Fibroblast of pulmonary artery (primary cell): ENCODE measurements at regions not wholly inside any gene's neighbourhood (a gene's known extent, or its start where the extent isn't known, plus 50 kb on each side); places are given as distances from the start of the nearest gene placed in this dataset.

Experiments
- DNase-seq: peaks from one replicate; pipeline ENCODE4 v3.0.0-alpha.2; 2010; ENCODE audit warnings: low read depth
- H3K4me3 ChIP-seq: replicated peaks from 2 replicates; pipeline ENCODE4 v1.5.1; 2011; ENCODE audit warnings: low read depth, mild to moderate bottlenecking, control low read depth, low read length, moderate library complexity
- CTCF ChIP-seq: IDR thresholded peaks from 2 replicates; pipeline ENCODE4 v1.5.1; 2011; ENCODE audit warnings: mild to moderate bottlenecking, control low read depth, low read length, inconsistent platforms; ENCODE audit errors: missing control alignments

DNA sequence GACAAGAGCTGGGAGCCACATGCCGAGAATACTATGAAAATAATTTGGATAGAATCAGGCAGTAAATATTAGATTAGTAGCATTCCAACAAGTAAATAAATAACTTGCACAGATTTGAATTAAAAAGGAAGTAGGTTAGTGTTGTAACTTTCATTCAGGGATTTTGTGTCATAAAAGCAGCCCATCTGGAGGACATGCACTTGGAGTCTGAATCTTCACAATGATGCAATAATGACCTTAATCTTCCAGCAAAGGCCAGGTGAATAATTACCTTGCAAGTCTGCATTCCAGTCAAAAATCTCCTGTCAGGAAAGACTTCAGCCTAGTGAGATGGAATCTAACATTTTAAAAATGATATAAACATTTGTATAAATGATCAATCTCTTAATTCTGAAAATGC, 518.1 kb downstream of the KCNJ2 start:
- TF ChIP-seq CTCF, result no peak
- H3K4me3 ChIP-seq, result no peak overlapping the region
- no peak for DNase-seq

GRCh38 chr17:70691150-70691549, 521.8 kb downstream of the KCNJ2 start:
- DNase-seq, result no peak
- H3K4me3 ChIP-seq, result no peak overlapping the region
- TF ChIP-seq CTCF, result no peak

DNA sequence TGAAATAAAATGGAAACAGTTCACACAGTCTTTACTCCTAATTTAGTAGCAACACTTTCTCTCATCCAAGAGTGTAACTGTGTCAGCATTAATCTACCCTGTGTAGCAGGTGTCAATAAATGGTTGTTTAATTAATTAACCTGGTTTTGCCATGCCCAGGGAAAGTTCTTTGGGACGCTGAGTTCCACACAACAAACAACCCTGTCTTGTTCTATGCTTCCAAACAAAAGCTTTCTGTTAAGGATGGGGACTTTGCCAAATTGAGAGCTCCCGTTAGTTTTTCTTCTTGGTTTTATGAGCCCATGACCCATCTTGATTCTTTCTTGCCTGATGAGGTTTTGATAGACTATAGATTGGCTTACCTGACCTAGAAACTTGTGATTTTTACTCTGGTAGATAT, 530.1 kb downstream of the KCNJ2 start:
- no peak for DNase-seq
- TF ChIP-seq CTCF, result no peak

DNA sequence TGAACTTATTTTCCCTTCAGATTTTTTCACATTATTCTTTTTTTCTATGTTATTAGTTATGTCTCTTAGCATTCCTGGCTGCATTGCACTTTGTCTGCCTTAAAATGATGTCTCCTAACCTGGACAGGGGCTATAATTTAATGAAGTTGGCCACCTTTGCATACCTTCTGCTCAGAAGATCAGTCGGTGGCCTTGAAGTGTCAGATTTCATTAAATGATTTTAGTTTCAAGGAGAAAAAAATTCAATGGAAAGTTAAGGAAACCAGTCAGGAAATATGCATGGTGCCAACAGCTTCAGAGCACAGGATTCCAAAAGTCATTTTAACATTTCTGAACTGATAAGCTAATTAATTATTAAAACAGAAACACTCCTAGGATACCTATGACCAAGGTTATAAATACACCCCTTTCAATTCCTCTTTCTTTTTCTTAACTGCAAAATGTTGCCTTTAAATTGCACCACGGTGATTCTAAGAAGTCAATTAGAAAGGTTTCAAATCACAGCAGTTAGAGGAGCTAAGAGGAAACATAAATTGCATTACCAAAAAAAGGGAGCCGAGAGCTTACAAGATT, 533.4 kb downstream of the KCNJ2 start:
- DNase-seq, result no peak
- H3K4me3 ChIP-seq, result no peak overlapping the region
- no peak for TF ChIP-seq CTCF

More for the DNA sequence above, 530.1 kb downstream of the KCNJ2 start:
- no peak overlapping the region for H3K4me3 ChIP-seq

DNA sequence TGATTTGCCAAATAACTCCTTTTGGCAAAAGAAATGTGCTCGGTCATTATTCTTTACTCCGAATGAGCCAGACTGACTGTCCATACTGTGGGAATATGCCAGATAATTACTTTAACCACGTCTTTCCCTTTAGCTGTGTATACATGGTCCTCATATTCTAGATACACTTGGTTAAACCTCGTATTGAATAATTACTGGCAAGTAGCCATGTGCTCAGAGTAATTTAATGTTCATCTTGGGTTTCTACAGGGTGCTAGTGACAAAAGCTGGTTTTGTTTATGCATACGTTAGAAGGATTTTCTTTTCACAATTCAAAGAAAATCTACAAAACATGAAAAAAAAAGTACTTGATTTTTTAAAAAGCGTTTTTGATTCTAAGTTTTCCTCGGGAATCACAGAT, 540.3 kb downstream of the KCNJ2 start:
- no peak for DNase-seq
- no peak overlapping the region for H3K4me3 ChIP-seq
- TF ChIP-seq CTCF, result no peak

GRCh38 chr17:70713694-70714093, 544.4 kb downstream of the KCNJ2 start:
- DNase-seq, result no peak
- H3K4me3 ChIP-seq, result no peak overlapping the region
- no peak for TF ChIP-seq CTCF

GRCh38 chr17:70716551-70716950, 547.2 kb downstream of the KCNJ2 start:
- no peak for DNase-seq
- TF ChIP-seq CTCF, result no peak
- no peak overlapping the region for H3K4me3 ChIP-seq
